Parathyroid adenoma (tissue), 2 donors: ENCODE measurements at regions not wholly inside any gene's neighbourhood (a gene's known extent, or its start where the extent isn't known, plus 50 kb on each side); places are given as distances from the start of the nearest gene placed in this dataset.

ENCODE experiments used
- H2AFZ ChIP-seq: fragments of 300-600 bp; sonication (generic); one replicate; pipeline ENCODE4 v1.7.0; 2017; ENCODE audit warnings: antibody characterized with exemption, mild to moderate bottlenecking
- H3K27ac ChIP-seq: fragments of 300-600 bp; sonication (generic); one replicate; pipeline ENCODE4 v1.7.0; 2017
- H3K27me3 ChIP-seq: fragments of 300-600 bp; sonication (generic); one replicate; pipeline ENCODE4 v1.7.0; 2017; ENCODE audit warnings: low read length; ENCODE audit not compliant: control insufficient read depth, insufficient read depth
- H3K36me3 ChIP-seq: fragments of 300-600 bp; sonication (generic); one replicate; pipeline ENCODE4 v1.7.0; 2017; ENCODE audit warnings: low read length; ENCODE audit not compliant: control insufficient read depth, insufficient read depth
- H3K4me1 ChIP-seq: fragments of 300-600 bp; sonication (generic); one replicate; pipeline ENCODE4 v1.7.0; 2017; ENCODE audit warnings: control low read depth
- H3K4me2 ChIP-seq: fragments of 300-600 bp; sonication (generic); one replicate; pipeline ENCODE4 v1.7.0; 2017; ENCODE audit warnings: low read length
- H3K4me3 ChIP-seq: fragments of 300-600 bp; sonication (generic); one replicate; pipeline ENCODE4 v1.7.0; 2017; ENCODE audit warnings: low read depth, low read length
- H3K79me2 ChIP-seq: fragments of 300-600 bp; sonication (generic); one replicate; pipeline ENCODE4 v1.7.0; 2017; ENCODE audit warnings: control low read depth
- H3K9ac ChIP-seq: fragments of 300-600 bp; sonication (generic); one replicate; pipeline ENCODE4 v1.7.0; 2017; ENCODE audit warnings: mild to moderate bottlenecking
- H3K9me3 ChIP-seq: fragments of 300-600 bp; sonication (generic); one replicate; pipeline ENCODE4 v1.7.0; 2017; ENCODE audit warnings: low read length; ENCODE audit not compliant: control insufficient read depth
- CTCF ChIP-seq: fragments of 300-600 bp; sonication (generic); IDR thresholded peaks from one replicate; pipeline ENCODE4 v1.7.0; 2017; ENCODE audit warnings: antibody characterized with exemption, mild to moderate bottlenecking
- donor health status: primary hyperparathyroidism.

GRCh38 chr2:236675526-236675925 lies 105.9 kb downstream of the ACKR3 start:
- Histone ChIP-seq H3K27ac (no peak overlapping the region), H3K79me2 (no peaks in the 10 kb centered on the region), H3K27me3 (no peaks in the 10 kb centered on the region)

GRCh38 chr2:236676136-236676873 lies 106.7 kb downstream of the ACKR3 start:
- Histone ChIP-seq H2AFZ (no peak overlapping the region), H3K36me3 (no peaks in the 10 kb centered on the region), H3K27ac (no peak overlapping the region), H3K27me3 (no peaks in the 10 kb centered on the region), H3K4me3 (no peak overlapping the region), H3K4me1 (no peaks in the 10 kb centered on the region), H3K9me3 (no peaks in the 10 kb centered on the region), H3K79me2 (no peaks in the 10 kb centered on the region), H3K9ac (no peak overlapping the region), H3K4me2 (no peak overlapping the region)
- TF ChIP-seq CTCF, result no peak

More at GRCh38 chr2:236675526-236675925, 105.9 kb downstream of the ACKR3 start:
- Histone ChIP-seq H3K9me3 (no peaks in the 10 kb centered on the region), H3K4me3 (no peak overlapping the region), H3K4me2 (no peak overlapping the region), H2AFZ (no peak overlapping the region), H3K36me3 (no peaks in the 10 kb centered on the region), H3K4me1 (no peaks in the 10 kb centered on the region), H3K9ac (no peak overlapping the region)
- no peak for TF ChIP-seq CTCF

- no peaks in the 10 kb centered on the region for H3K79me2 ChIP-seq
- H3K4me1 ChIP-seq, result no peaks in the 10 kb centered on the region
- H3K4me2 ChIP-seq, result no peak overlapping the region
- no peak overlapping the region for H2AFZ ChIP-seq
- H3K27ac ChIP-seq, result no peak overlapping the region
- H3K27me3 ChIP-seq, result no peaks in the 10 kb centered on the region
- no peaks in the 10 kb centered on the region for H3K36me3 ChIP-seq
- H3K9me3 ChIP-seq, result no peaks in the 10 kb centered on the region
- H3K4me3 ChIP-seq, result no peak overlapping the region
- H3K9ac ChIP-seq, result no peak overlapping the region
- TF ChIP-seq CTCF, result no peak
These were observed 107.7 kb downstream of the ACKR3 start for GRCh38 chr2:236677368-236677767.

- H3K4me1 ChIP-seq, result no peaks in the 10 kb centered on the region
- H3K9me3 ChIP-seq, result no peaks in the 10 kb centered on the region
- H3K9ac ChIP-seq, result no peak overlapping the region
- no peak overlapping the region for H2AFZ ChIP-seq
- no peak for TF ChIP-seq CTCF
- H3K36me3 ChIP-seq, result no peaks in the 10 kb centered on the region
- no peaks in the 10 kb centered on the region for H3K27me3 ChIP-seq
- H3K27ac ChIP-seq, result no peak overlapping the region
- H3K79me2 ChIP-seq, result no peaks in the 10 kb centered on the region
- H3K4me3 ChIP-seq, result no peak overlapping the region
- H3K4me2 ChIP-seq, result no peak overlapping the region
These were observed 108.8 kb downstream of the ACKR3 start for GRCh38 chr2:236678307-236678975.
